GM18519 (cell line): ENCODE measurements at regions not wholly inside any gene's neighbourhood (a gene's known extent, or its start where the extent isn't known, plus 50 kb on each side); places are given as distances from the start of the nearest gene placed in this dataset.

ENCODE experiments used
- ATAC-seq: cut with Tn5 transposase; IDR thresholded peaks from one replicate; pipeline ENCODE4 v1.9.1; 2021; ENCODE audit warnings: mild to moderate bottlenecking, moderate library complexity; ENCODE audit not compliant: unreplicated experiment, low FRiP score

DNA sequence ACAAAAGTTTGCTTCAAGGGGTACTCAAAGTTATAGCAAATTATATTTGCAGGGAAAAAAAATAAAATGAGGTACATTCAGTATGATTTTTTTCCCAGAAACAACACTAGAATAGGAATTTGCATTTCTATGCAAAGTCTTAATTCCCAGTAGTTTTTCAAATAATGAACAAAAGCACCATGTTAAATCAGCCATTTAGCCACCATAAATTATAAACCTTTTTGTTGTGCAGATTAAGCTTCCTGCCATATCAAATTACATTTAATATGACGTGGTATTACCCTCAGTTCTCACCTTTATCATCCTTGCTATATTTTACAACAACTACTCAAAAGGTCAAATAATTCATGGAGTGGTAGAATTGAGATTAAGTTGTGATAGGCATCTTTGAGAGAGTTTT, 136.6 kb upstream of the FRY start:
- ATAC-seq, result no peak

DNA sequence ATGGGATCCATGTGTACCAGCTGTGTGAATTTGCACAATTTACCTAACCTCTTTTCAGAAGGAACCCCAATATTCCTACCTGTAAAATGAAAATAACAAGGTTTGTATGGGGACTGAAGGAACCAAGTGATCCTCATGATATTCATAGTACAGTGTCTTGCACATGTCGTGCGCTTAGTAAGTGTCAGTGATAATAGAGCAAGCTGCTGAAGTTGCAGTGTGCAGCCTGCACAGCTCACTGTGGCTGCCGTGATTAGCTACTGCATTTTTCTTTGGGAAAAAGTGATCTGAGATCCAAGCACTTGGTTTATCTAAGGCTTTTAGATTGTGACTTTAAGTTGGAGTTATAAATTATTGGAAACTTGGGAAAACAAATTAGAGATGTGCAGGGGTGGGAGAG, 135.9 kb upstream of the FRY start:
- no peak for ATAC-seq

DNA sequence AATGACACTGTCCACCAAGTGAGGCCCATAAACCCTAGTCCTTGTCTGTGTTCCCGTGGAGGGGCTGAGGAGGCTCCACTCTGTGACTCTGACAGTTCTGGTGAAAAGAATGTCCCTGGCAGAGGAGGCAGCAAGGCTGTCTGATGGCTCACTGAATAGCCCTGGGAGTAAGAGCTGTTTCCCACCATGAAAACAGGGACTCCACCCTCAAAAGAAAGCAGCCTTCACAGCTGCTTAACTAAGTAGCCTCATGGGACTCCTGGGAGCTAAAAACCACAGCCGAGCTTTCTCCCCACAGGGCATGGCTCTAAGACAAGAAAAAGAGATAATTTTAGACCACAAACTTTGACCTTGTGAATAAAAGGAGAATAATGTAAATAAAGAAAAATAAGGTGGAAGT, 135.1 kb upstream of the FRY start:
- no peak for ATAC-seq

DNA sequence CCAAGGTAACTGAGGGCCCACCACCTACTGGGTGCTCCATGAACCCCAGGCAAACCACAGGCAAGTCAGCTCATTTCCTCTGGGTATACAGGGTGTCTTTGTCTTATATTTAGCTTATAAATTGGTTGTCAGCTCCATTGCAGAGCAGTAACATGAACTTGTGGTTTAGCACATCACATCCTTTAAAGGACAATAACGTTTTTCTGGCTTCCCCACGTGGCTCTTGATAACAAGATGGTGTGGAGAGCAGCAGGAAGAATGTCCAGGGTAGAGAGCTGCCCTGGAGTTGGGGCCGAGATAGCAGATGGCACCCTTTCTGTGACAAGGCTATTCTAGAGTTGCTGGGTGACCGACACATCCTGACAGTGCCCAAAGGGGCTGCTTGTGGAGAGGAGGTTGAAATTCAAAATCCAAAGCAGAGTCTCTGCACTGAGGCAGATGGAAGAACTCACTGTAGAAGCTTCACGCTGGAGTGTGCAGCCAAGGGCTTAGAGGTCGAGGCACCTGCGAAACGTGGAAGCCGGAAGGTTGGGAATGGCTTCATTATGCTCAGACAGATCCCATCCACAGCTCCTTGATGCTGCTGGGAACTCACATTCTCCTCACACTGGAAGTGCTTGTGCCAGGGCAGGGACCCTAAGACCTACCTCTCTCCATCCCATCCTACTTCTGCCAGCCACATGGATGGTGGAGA, 133.0 kb upstream of the FRY start:
- ATAC-seq, result no peak

DNA sequence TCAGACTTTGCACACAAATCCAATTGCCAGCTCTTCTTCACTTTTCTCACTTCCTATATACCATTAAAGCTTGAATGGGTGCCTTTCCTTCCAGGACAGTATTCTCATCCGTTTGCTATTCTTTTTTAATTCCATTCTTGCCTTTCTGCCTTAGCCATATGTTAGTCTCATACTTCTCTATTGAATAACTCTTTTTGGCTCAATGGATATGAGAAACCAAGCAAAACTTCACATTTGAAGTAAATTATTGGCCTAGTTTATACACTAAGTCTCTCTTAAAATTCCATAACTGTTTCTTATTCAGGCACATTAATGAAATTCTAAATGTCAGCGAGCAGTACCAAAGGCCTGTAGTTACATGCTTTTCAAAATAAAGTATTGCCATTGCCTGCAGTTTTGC, 129.6 kb upstream of the FRY start:
- ATAC-seq, result no peak

DNA sequence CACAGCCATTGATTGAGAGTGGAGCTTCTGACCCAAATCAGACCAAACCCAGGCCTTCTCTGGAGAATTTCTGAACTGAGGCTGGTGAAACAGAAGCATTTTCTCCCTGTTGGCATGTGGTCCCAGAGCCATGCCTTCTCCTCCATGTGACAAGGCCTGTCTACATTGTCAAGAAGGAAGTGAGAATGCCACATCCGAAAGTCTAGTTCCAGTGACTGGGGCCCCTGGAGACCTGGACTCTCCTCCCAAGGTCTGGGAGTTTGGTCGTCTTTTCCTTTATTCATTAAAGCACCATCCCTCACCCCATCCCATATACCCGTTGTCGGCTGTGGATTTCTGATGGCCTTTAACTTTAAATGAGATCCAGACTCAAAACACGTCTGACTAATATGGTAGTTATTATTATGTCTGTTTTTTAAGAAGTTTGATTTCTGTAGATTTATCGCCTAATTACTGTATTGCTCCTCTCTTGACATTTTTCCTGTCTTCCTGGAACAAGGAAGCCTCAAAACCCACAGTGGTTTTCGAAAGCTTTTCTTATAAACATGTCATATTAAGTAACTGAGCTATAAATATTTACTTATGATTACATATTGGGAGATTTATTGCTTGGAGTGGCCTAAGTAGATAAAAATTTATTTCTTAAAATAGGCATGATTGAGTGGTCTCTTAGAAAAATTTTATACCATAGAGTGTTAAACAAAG, 128.3 kb upstream of the FRY start:
- no peak for ATAC-seq

DNA sequence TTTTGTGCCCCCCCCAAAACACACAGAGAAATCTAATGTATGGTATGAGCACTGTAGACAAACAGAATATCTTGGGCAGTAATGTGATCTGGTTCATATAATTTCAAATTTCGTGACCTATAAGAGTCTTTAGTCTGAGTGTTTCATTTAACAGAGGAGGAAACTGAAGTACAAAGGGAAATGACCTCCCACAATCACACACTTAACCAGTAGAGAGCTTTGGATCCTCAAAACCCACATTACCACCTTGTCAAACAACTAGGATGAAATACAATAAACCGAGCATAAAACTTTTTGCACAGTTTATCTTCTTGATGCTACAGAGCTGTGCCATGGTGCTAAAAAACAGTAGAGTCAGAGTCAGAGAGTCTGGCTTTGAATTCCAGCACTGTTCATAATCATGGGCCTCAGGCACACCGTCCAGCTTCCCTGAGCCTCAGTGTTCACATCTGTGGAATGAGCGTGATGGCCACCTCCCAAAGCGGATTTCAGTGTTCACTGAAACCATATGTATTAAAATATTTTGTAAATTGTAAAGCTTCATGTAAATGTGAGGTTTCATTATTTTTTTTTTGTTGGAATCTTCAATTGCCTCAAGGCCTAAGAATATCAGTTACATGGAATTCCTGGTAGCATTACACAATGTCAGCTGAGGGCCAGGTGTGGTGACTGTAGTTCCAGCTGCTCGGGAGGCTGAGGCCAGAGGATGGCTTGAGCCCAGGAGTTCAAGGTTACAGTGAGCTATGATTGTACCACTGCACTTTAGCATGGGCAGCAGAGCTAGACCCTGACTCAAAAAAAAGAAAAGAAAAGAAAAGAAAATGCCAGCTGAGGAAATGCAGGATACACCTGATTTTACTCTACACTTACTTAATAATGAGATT, 126.4 kb upstream of the FRY start:
- ATAC-seq, result no peak

DNA sequence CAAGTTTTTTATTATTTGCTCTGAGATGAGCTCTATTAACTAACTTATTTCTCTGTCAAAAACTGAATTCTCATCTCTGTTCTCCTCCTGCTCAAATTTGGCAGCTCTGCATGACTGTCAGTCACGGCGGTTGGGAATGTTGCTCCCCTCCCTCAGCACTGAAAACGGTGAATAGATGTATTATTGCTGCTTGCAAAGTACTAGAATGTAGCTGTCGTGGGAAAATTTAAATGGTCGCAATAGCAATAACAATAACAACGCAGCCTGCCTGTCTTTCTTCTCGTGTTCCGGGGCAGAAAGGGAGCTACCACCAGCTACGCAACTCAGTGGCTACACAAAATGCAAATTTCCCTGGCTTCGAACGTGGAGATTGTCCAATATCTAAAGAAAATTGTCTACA, 125.6 kb upstream of the FRY start:
- no peak for ATAC-seq

DNA sequence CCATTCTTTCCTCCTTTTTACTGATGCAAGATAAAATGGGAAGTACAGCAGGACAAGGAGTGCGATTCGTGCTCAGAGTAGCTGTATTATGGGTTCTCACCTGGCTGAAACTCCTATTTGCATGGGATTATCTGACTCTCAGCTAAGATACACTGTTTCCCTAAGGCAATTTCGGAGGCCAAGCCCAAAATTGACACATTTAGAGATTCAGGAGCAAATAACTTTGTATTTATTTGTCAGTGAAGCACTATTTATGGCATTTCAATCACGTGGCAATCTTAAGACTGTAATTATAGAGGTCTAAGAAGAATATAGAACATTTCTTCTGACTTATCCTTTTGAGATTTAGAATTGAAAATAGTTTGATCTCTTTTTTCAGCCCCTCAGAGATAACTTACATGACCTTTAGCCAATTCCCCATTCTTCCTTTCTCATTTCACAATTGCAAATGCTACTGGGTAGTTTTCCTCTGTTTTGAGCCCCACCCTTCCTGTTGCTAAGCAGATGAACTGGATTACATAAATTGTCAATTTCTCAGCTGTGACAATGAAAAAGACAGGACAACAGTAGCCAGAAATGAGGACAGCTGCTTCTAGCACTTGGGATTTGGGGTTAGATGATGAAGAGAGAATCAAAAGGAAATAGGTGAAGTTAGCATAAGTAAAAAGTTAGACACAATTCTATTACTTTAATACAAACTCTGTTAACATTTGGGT, 122.7 kb upstream of the FRY start:
- ATAC-seq, result no peak

DNA sequence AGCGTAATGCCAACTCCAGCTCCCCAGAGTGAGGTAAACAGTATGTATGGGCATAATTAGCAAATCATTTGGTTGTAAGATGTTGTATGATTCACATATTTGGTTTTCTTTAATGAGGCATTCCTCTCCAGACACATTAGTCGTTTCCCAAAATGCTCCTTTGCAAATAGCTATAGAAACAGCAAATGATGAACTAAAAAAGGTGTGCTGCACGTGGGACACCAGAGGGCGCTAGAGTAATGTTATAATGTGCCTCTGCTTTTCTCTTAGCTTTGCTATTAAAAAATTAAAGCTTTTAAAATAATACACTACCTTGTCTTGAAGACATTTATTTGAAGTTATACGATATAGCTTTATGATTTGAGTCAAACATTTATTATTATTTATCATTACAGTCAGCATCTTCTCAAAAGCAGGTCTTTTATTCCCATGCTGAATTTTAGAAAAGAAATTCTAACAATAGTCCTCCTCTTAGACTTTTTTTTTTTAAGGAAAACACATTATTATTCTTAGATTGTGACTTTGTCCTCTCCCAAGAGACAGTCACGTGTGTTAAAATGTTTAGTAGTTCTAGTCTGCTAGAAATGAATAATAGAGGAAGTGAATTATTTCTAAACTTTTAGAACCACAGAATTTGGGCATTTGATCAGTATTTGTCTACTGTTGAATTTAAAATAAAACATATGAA, 121.6 kb upstream of the FRY start:
- ATAC-seq, result no peak

DNA sequence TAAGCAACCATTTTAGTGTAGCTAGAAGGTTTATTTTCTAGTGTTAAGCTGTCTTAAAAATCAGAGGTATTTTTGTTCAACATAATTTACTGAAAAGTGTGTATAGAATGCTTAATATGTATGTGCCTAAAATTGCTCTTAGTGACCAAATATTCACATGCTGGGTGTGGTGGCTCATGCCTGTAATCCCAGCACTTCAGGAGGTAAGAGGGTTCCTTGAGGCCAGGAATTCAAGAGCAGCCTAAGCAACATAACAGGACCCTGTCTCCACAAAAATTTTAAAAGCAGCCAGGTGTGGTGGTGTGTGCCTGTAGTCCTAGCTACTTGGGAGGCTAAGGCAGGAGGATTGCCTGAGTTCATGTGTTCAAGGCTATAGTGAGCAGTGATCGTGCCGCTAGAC, 120.9 kb upstream of the FRY start:
- no peak for ATAC-seq

DNA sequence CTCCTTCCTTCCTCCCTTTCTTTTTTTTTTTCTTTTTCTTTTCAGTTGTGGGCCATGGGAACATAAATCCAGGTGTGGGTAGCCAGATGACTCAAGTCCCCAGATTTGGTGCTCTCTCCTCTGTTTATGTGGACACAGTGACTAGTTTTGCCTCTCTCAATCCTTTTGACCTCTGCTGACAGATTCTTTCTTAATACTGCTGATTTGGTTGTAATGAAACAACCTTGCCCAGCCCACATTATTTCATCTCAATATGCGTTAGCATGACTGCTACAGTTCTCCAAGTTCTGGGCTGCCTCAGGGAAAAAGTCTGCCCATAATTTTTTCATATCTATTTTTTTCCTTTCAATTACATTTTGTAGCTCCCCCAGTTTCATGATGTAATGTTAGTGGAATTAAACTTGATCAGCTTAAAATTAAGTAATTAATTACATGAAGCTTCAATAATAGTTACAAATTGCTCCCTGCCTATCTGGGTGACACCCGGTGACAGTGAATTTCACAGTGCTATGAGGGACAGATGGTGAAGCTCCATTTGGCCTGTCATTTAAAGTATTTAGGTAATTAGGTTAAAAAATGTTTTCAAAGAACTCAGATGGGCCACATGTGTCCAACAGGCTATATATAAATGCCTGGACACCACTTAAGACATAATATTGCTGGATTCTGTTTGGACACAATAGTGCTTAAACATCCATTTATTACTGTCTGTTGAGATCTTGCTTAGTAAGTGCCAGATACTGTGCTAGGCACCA, 118.8 kb upstream of the FRY start:
- no peak for ATAC-seq

DNA sequence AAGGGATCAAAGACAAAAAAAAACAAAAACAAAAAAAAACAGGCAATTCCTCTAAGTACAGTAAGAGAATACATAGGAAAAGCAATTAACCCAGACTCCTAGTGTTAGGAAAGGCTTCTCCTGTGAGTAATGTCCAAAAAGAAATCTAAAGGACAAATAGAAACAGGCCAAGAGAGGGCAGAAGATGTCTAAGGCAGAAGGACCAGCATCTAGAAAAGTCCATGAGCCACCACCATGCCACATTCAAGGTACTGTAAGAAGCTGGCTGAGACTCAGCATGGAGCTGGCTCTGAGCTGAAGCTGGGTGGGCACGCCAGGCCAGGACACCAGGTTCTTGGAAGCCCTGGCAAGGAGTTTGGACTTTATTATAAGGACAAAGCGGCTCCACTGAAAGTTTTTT, 118.1 kb upstream of the FRY start:
- no peak for ATAC-seq

DNA sequence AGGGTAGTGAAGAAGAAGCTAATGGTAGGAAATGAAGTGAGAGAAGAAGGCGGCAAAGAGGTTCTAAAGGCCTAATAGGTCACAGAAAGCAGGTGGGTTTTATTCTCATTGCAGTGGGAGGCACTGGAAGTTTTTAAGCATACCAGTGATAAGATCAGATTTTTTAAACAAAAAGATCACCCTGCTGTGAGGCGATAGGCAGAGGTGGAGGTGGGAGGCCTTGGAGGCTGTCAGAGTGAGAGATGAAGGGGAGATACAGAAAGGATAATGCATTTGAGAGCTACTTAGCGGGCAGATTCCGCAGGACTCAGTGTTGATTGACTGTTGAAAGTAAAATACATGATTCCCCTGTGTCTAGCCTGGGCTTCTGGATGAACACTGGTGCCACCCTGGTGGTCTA, 116.7 kb upstream of the FRY start:
- no peak for ATAC-seq

DNA sequence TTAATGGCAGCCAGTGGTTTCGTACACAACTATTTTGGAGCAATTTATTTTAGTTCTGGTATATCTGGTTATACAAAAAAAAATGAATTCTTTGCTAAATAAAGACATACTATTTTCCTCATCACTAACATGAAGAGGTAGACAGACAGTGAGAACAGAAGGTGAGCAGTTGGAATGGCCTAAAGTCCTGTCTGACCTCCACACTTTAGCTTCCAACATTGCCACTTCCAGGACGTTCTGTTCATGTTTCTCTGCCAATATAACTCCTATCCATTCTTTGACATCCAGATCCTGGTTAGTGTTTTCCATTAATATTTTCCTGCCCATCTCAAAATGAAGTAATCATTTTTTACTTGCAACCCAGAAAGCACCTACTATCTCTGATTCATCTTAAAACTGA, 112.9 kb upstream of the FRY start:
- no peak for ATAC-seq

DNA sequence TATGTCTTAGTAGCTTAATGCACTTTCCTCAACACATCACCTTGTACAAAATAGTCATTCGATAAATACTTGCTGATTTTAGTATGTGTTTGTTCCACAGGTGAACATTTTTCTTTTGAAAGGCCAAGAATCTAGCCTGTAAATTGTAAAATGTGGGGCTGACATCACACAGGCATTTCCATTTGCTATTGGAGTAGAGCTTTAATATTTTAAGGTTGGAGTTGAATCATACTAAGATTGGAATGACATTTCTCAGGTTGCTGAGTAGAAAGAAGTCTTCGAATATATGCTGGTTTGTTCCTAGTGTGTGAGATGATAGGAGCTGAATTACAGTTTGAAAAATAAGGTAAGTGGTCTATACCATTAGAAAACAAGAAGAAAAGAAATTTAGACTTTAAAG, 112.3 kb upstream of the FRY start:
- ATAC-seq, result no peak

DNA sequence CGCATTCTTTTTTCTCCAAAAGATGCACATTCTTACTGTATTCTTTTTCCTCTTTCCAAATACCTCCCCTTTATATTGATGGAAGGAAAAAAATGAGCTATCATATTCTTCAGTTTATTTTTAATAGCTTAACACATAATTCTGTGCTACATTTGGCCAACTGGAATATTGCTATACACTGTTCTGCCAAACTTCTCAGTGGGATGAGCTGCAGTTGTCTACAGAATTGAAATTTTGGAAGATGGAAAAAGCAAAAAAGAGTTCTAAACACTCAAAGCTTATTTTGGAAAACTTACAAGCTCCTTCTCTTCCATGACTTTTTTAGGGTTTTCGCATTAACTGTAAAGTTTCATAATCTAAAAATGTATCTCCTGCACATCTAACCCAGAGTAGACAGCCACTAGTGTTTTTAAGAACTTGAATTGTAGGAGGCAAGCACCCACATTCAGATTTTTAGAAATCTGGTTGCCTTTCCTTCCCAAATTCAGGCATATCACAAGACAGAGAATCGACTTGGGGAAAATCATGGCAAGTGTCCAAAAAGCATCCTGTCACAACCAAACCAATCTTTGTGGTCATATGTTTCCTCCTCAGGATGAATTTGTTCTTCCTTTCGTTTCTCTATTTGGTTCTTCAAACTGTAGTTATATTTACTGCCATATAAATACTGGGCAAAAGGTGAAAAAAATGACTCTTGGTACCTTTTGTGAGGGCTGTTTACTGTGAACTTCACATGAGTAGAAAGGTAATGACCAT, 111.4 kb upstream of the FRY start:
- ATAC-seq, result no peak

DNA sequence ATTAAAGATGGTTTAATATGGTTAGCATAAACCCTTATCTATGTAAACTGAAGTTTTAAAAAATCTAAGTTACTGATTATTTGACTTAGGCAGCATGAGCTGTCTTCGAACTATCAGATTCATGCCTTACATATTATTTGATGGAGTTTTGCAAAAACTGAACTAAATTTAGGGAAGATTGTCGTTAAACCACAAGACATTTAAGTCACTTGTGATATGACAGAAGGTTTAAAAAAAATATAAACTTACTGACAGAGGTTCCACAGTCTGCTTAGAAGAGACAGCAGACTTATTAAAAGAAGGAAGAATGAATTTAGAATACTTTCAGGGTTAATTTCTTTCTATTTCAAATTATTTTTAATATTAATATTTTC, 110.9 kb upstream of the FRY start:
- no peak for ATAC-seq

DNA sequence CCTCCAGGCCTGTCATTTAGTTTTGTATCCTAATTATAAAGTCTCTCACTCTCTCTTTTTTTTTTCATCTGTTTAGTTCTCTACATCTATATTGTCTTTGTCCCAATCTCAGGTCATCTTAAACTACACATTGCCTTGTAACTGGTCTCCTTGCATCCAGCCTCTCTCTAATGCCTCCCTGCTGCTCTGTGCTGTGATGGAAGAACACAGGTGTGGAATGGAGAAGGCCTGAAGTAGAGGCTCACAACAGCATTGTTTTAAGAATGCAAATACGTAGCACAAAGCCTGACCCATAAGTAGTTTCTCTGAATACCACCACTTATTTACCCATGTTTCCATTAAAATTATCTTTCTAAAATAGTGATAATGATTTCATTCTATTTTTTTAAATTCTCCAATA, 108.8 kb upstream of the FRY start:
- no peak for ATAC-seq
